Mononuclear cell (primary cell): ENCODE measurements at regions not wholly inside any gene's neighbourhood (a gene's known extent, or its start where the extent isn't known, plus 50 kb on each side); places are given as distances from the start of the nearest gene placed in this dataset.

ENCODE experiments used
- H3K27me3 ChIP-seq: 2 replicates; pipeline ENCODE4 v1.6.0; 2011; ENCODE audit warnings: low read length, control low read depth; ENCODE audit not compliant: insufficient read depth
- H3K4me1 ChIP-seq: 2 replicates; pipeline ENCODE4 v1.5.1; 2011; ENCODE audit warnings: mild to moderate bottlenecking, low read length, control low read depth; ENCODE audit not compliant: insufficient read depth
- H3K4me3 ChIP-seq: 2 replicates; pipeline ENCODE4 v1.5.1; 2011; ENCODE audit warnings: mild to moderate bottlenecking, low read length, moderate library complexity
- H3K9me3 ChIP-seq: 2 replicates; pipeline ENCODE4 v1.5.1; 2011; ENCODE audit warnings: low read depth, mild to moderate bottlenecking, control low read depth, low read length

- no peaks in the 10 kb centered on the region for H3K9me3 ChIP-seq
- H3K27me3 ChIP-seq, result no peaks in the 10 kb centered on the region
- no peak overlapping the region for H3K4me3 ChIP-seq
- no peaks in the 10 kb centered on the region for H3K4me1 ChIP-seq
Measured at GRCh38 chr10:108817135-108817534, 1106.2 kb downstream of the XPNPEP1 start.

- Histone ChIP-seq H3K9me3 (no peaks in the 10 kb centered on the region), H3K4me3 (no peak overlapping the region), H3K4me1 (no peaks in the 10 kb centered on the region), H3K27me3 (no peaks in the 10 kb centered on the region)
Measured at GRCh38 chr10:108812906-108813305, 1110.4 kb downstream of the XPNPEP1 start.

- Histone ChIP-seq H3K9me3 (no peaks in the 10 kb centered on the region), H3K27me3 (no peaks in the 10 kb centered on the region), H3K4me1 (no peaks in the 10 kb centered on the region), H3K4me3 (no peak overlapping the region)
Measured at GRCh38 chr10:108812296-108812695, 1111.0 kb downstream of the XPNPEP1 start.

- H3K27me3 ChIP-seq, result no peaks in the 10 kb centered on the region
- no peak overlapping the region for H3K4me3 ChIP-seq
- no peaks in the 10 kb centered on the region for H3K9me3 ChIP-seq
- H3K4me1 ChIP-seq, result no peaks in the 10 kb centered on the region
Measured at GRCh38 chr10:108808228-108808627, 1115.1 kb downstream of the XPNPEP1 start.

GRCh38 chr10:108801775-108802517, 1121.4 kb downstream of the XPNPEP1 start:
- H3K27me3 ChIP-seq, result no peaks in the 10 kb centered on the region
- H3K4me1 ChIP-seq, result no peaks in the 10 kb centered on the region
- no peak overlapping the region for H3K4me3 ChIP-seq
- H3K9me3 ChIP-seq, result no peaks in the 10 kb centered on the region

- H3K4me3 ChIP-seq, result no peak overlapping the region
- H3K4me1 ChIP-seq, result no peaks in the 10 kb centered on the region
- H3K9me3 ChIP-seq, result no peaks in the 10 kb centered on the region
- H3K27me3 ChIP-seq, result no peaks in the 10 kb centered on the region
Measured at GRCh38 chr10:108801220-108801619, 1122.1 kb downstream of the XPNPEP1 start.

GRCh38 chr10:108797573-108797972, 1125.7 kb downstream of the XPNPEP1 start:
- no peak overlapping the region for H3K4me3 ChIP-seq
- H3K4me1 ChIP-seq, result no peaks in the 10 kb centered on the region
- H3K9me3 ChIP-seq, result no peaks in the 10 kb centered on the region
- H3K27me3 ChIP-seq, result no peaks in the 10 kb centered on the region

GRCh38 chr10:108791794-108792474, 1131.4 kb downstream of the XPNPEP1 start:
- Histone ChIP-seq H3K4me1 (no peaks in the 10 kb centered on the region), H3K4me3 (no peak overlapping the region), H3K27me3 (no peaks in the 10 kb centered on the region), H3K9me3 (no peaks in the 10 kb centered on the region)

- H3K4me1 ChIP-seq, result no peaks in the 10 kb centered on the region
- H3K27me3 ChIP-seq, result no peaks in the 10 kb centered on the region
- H3K9me3 ChIP-seq, result no peaks in the 10 kb centered on the region
- no peak overlapping the region for H3K4me3 ChIP-seq
Measured at GRCh38 chr10:108791030-108791429, 1132.3 kb downstream of the XPNPEP1 start.

GRCh38 chr10:108789919-108790318, 1133.4 kb downstream of the XPNPEP1 start:
- no peaks in the 10 kb centered on the region for H3K27me3 ChIP-seq
- no peaks in the 10 kb centered on the region for H3K4me1 ChIP-seq
- no peak overlapping the region for H3K4me3 ChIP-seq
- H3K9me3 ChIP-seq, result no peaks in the 10 kb centered on the region

GRCh38 chr10:108789336-108789735, 1134.0 kb downstream of the XPNPEP1 start:
- Histone ChIP-seq H3K4me3 (no peak overlapping the region), H3K27me3 (no peaks in the 10 kb centered on the region), H3K4me1 (no peaks in the 10 kb centered on the region), H3K9me3 (no peaks in the 10 kb centered on the region)

GRCh38 chr10:108788891-108789290, 1134.4 kb downstream of the XPNPEP1 start:
- Histone ChIP-seq H3K27me3 (no peaks in the 10 kb centered on the region), H3K4me3 (no peak overlapping the region), H3K4me1 (no peaks in the 10 kb centered on the region), H3K9me3 (no peaks in the 10 kb centered on the region)

- Histone ChIP-seq H3K4me3 (no peak overlapping the region), H3K4me1 (no peaks in the 10 kb centered on the region), H3K9me3 (no peaks in the 10 kb centered on the region), H3K27me3 (no peaks in the 10 kb centered on the region)
Measured at GRCh38 chr10:108787932-108788331, 1135.4 kb downstream of the XPNPEP1 start.

- Histone ChIP-seq H3K9me3 (no peaks in the 10 kb centered on the region), H3K4me1 (no peaks in the 10 kb centered on the region), H3K4me3 (no peak overlapping the region), H3K27me3 (no peaks in the 10 kb centered on the region)
Measured at GRCh38 chr10:108785011-108785410, 1138.3 kb downstream of the XPNPEP1 start.

- H3K4me3 ChIP-seq, result no peak overlapping the region
- H3K27me3 ChIP-seq, result no peaks in the 10 kb centered on the region
- H3K4me1 ChIP-seq, result no peaks in the 10 kb centered on the region
- no peaks in the 10 kb centered on the region for H3K9me3 ChIP-seq
Measured at GRCh38 chr10:108784534-108784933, 1138.8 kb downstream of the XPNPEP1 start.

GRCh38 chr10:108783897-108784296, 1139.4 kb downstream of the XPNPEP1 start:
- no peak overlapping the region for H3K4me3 ChIP-seq
- H3K27me3 ChIP-seq, result no peaks in the 10 kb centered on the region
- H3K9me3 ChIP-seq, result no peaks in the 10 kb centered on the region
- no peaks in the 10 kb centered on the region for H3K4me1 ChIP-seq
